Hepatocyte (in vitro differentiated cells): ENCODE measurements at regions not wholly inside any gene's neighbourhood (a gene's known extent, or its start where the extent isn't known, plus 50 kb on each side); places are given as distances from the start of the nearest gene placed in this dataset.

Source experiments
- CTCF ChIP-seq: fragments of 200-600 bp; sonication (generic); IDR thresholded peaks from 2 replicates; pipeline ENCODE4 v1.5.1; 2016; ENCODE audit warnings: antibody characterized with exemption, mild to moderate bottlenecking; ENCODE audit not compliant: poor library complexity
- EZH2 ChIP-seq: fragments of 200-600 bp; sonication (generic); IDR thresholded peaks from 2 replicates; pipeline ENCODE4 v1.6.1; 2016; ENCODE audit warnings: antibody characterized with exemption, mild to moderate bottlenecking, borderline replicate concordance

- no peak for TF ChIP-seq CTCF
- TF ChIP-seq EZH2, result no peak
Measured at GRCh38 chr1:192726820-192727504, 81.9 kb upstream of the RGS2 start.
